Heart right ventricle (tissue), 16 donors: ENCODE measurements at regions not wholly inside any gene's neighbourhood (a gene's known extent, or its start where the extent isn't known, plus 50 kb on each side); places are given as distances from the start of the nearest gene placed in this dataset.

Source experiments
- ATAC-seq, 8 donors: fragments of 200-7000 bp; cut with Tn5 transposase; one replicate each; pipeline ENCODE4 v1.9.1; 2020; ENCODE audit warnings: mild to moderate bottlenecking in 8 of 8, moderate library complexity in 8 of 8, moderate number of reproducible peaks in 1 of 8
- DNase-seq, 2 donors: peaks; one replicate each; pipeline ENCODE4 v3.0.0-alpha.2; 2020
- H3K27ac ChIP-seq, 10 donors: fragments of 200-600 bp; sonication (generic) in 2 of 10; one replicate each; pipeline versions ENCODE4 v1.5.0 to v1.8.0; 2020 to 2022; ENCODE audit warnings: mild to moderate bottlenecking in 3 of 10
- H3K27me3 ChIP-seq, 7 donors: fragments of 200-600 bp; one replicate each; pipeline ENCODE4 v1.8.0; 2021 to 2022; ENCODE audit warnings: mild to moderate bottlenecking in 2 of 7
- H3K36me3 ChIP-seq, 9 donors: fragments of 200-600 bp; sonication (generic) in 1 of 9; one replicate each; pipeline versions ENCODE4 v1.5.0 to v1.8.0; 2020 to 2022; ENCODE audit warnings: mild to moderate bottlenecking in 2 of 9
- H3K4me1 ChIP-seq, 9 donors: fragments of 200-600 bp; sonication (generic) in 1 of 9; one replicate each; pipeline versions ENCODE4 v1.5.0 to v1.8.0; 2020 to 2022; ENCODE audit warnings: mild to moderate bottlenecking in 4 of 9
- H3K4me3 ChIP-seq, 10 donors: fragments of 200-600 bp; sonication (generic) in 2 of 10; one replicate each; pipeline versions ENCODE4 v1.5.0 to v1.8.0; 2020 to 2022; ENCODE audit warnings: mild to moderate bottlenecking in 7 of 10, moderate library complexity in 2 of 10
- H3K9me3 ChIP-seq, 11 donors: fragments of 200-600 bp in 10 of 11; sonication (generic) in 2 of 11; one replicate each; pipeline versions ENCODE4 v1.5.0 to v1.8.0; 2013 to 2022; ENCODE audit warnings: mild to moderate bottlenecking in 2 of 11, control low read depth in 1 of 11, moderate library complexity in 1 of 11
- CTCF ChIP-seq, 9 donors: fragments of 200-600 bp; sonication (generic) in 2 of 9; IDR thresholded peaks; one replicate each; pipeline versions ENCODE4 v1.5.0 to v1.8.0; 2021 to 2022; ENCODE audit warnings: antibody characterized with exemption in 9 of 9, mild to moderate bottlenecking in 5 of 9, moderate library complexity in 1 of 9
- whole genome bisulfite sequencing, 2 donors: extraction: QIAGEN DNeasy Blood & Tissue Kit; methylation state at CpG; one replicate each; pipeline ENCODE4 v1.1.7; 2013; ENCODE audit warnings: inconsistent platforms in 1 of 2; 5-methylcytosine and 5-hydroxymethylcytosine counted together
- intact Hi-C, 10 donors: fragments of 100-400 bp; cut with DNase I; formaldehyde crosslinking; loops; one replicate each; pipeline versions ENCODE4 v1.11.1 to v1.14.2; 2022
- donor health status: Arrhythmogenic right ventricular cardiomyopathy.
- donor health status: ischemic (EF 13 %, LVEDD 7.1; RV severe dilation, severe dysfunction).
- donor health status: healthy with polysubstance abuse.
- donor health status: DM: no; HTN: yes; CAD: no.
- donor health status: DM: no; HTN: no; CAD: no.
- donor health status: ischemic (EF 25% LVEDD 6.9; RV normal size, moderate dysfunction).
- donor health status: ischemic (EF 25% LVEDD 5.7; RV mildly dilated, moderate dysfunction).
- donor health status: healthy.
- donor health status: DM: yes; HTN: yes; CAD: no.
- donor health status: Ischemic cardiomyopathy.
- donor health status: ischemic (EF 35%, LVEDD 5.7; RV mildly dilated, moderate dysfunction).
- donor health status: nonischemic (EF 11% LVEDD 7.7; RV severe dilation, severe dysfunction).
- donor health status: DM: yes; HTN: yes; CAD: no.
- donor health status: PGD.
- donor health status: ischemic (EF 29% LVEDD 5.4; RV normal size, mild dysfunction).
- donor health status: nonischemic (EF 23%, LVEDD 6.1; RV moderate dilation, normal function).

DNA sequence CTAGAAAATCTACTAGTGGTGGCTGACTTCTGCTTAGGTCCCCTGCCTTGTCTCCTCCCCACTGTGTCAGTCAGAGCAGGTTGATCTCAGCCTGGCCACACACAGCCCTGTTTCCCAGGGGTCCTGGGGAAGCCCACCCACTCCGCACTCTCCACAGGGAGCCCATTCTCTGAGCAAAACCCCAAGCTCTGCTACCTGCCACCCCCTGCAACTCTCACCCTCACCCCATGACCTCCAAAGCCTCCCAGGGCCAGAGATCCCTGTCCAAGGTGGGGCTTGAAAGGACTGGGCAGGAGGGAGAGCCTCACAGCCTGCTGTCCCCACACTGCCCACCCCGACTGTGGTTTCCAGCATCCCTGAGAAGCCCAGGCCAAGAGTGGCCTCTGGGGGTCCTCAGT is 58.8 kb upstream of the ZNF536 start:
- intact Hi-C loops = no loop called here
- DNase-seq = no peak
- WGBS, 2 donors = 85 to 87% methylated on average over 2 of the region's 2 CpGs

DNA sequence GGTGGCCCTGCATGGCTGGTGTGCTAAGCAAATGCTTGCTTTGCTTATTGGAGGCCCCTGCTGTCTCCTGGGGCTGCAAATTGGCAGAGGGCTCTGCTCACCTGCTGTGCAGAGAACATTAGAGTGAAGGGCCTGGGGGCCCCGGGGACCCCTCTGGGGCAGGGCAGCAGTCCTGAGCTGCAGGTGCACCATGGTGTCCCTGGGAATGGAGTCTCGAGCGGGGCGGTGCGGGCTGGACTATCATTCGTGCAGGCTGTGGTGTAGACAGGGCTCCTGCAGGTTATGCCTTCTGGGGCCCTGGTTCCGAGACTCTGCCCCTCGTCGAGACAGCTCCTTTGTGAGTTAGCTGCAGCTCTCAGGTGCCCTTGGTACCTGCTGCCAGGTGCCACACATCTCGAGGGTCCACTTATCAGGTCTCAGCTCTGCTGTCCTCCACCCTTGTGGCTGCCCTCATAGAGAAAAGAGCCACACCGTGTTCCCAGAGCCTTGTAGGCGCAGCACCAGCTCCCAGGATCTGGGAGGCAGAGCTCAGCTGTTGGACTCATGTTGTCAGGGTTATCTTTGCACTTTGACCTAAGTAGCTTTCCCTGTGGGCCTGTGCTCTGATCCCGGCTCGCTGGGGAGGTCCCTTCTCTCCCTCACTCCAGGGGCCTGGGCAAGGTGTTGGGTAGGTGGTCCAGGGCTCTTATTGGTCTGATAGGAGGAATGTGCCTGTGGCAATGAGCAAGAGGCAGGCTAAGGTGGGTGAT is 58.0 kb upstream of the ZNF536 start:
- peaks cover 0 to 9% (median 0%) of the 10 kb centered on the region in 11 donors for H3K9me3 ChIP-seq
- intact Hi-C loops = no loop called here
- TF ChIP-seq CTCF (IDR thresholded peaks at IDR 0.05) = no peak
- H3K4me3 ChIP-seq = no peak overlapping the region
- DNase-seq (no peak), ATAC-seq (no peak)
- 78 to 81% methylated on average over 14 of the region's 14 CpGs for WGBS, 2 donors
- H3K27ac ChIP-seq = no peak overlapping the region
- H3K36me3 ChIP-seq = no peaks in the 10 kb centered on the region
- no peaks in the 10 kb centered on the region for H3K4me1 ChIP-seq
- peaks cover 0 to 5% (median 0%) of the 10 kb centered on the region in 7 donors for H3K27me3 ChIP-seq

More for the DNA sequence above, 58.8 kb upstream of the ZNF536 start:
- TF ChIP-seq CTCF (IDR thresholded peaks at IDR 0.05) = no peak
- Histone ChIP-seq H3K27ac (no peak overlapping the region), H3K4me3 (no peak overlapping the region), H3K27me3 (peaks cover 0 to 5% (median 0%) of the 10 kb centered on the region in 7 donors), H3K36me3 (no peaks in the 10 kb centered on the region), H3K9me3 (peaks cover 0 to 9% (median 0%) of the 10 kb centered on the region in 11 donors), H3K4me1 (no peaks in the 10 kb centered on the region)
- no peak for ATAC-seq

GRCh38 chr19:30314805-30315155 is 57.4 kb upstream of the ZNF536 start:
- intact Hi-C loops = no loop called here
- Histone ChIP-seq H3K9me3 (peaks cover 0 to 9% (median 0%) of the 10 kb centered on the region in 11 donors), H3K27me3 (peaks cover 0 to 5% (median 0%) of the 10 kb centered on the region in 7 donors), H3K27ac (no peak overlapping the region), H3K36me3 (no peaks in the 10 kb centered on the region), H3K4me3 (no peak overlapping the region), H3K4me1 (no peaks in the 10 kb centered on the region)
- no peak for ATAC-seq
- whole genome bisulfite sequencing, 2 donors = 88 to 93% methylated on average over 5 of the region's 5 CpGs
- DNase-seq = no peak
- TF ChIP-seq CTCF (IDR thresholded peaks at IDR 0.05) = no peak

GRCh38 chr19:30315159-30315558 is 57.0 kb upstream of the ZNF536 start:
- Histone ChIP-seq H3K9me3 (peaks cover 0 to 9% (median 0%) of the 10 kb centered on the region in 11 donors), H3K36me3 (no peaks in the 10 kb centered on the region), H3K4me3 (no peak overlapping the region), H3K4me1 (no peaks in the 10 kb centered on the region), H3K27me3 (peaks cover 0 to 5% (median 0%) of the 10 kb centered on the region in 7 donors), H3K27ac (no peak overlapping the region)
- no peak for ATAC-seq
- no peak for DNase-seq
- intact Hi-C loops = no loop called here
- WGBS, 2 donors = 91 to 95% methylated on average over 2 of the region's 2 CpGs
- no peak for TF ChIP-seq CTCF (IDR thresholded peaks at IDR 0.05)
